Glomerular endothelial cell (primary cell): ENCODE measurements at regions not wholly inside any gene's neighbourhood (a gene's known extent, or its start where the extent isn't known, plus 50 kb on each side); places are given as distances from the start of the nearest gene placed in this dataset.
"Not testable (repeated sequence)": the region's sequence is repeated elsewhere in the genome, so short reads cannot be mapped to it uniquely, and the experiment has no call there.

Experiments
- DNase-seq: peaks from one replicate; pipeline ENCODE4 v3.0.0-alpha.2; 2011; ENCODE audit warnings: low read depth, low spot score; ENCODE audit errors: extremely low read depth

DNA sequence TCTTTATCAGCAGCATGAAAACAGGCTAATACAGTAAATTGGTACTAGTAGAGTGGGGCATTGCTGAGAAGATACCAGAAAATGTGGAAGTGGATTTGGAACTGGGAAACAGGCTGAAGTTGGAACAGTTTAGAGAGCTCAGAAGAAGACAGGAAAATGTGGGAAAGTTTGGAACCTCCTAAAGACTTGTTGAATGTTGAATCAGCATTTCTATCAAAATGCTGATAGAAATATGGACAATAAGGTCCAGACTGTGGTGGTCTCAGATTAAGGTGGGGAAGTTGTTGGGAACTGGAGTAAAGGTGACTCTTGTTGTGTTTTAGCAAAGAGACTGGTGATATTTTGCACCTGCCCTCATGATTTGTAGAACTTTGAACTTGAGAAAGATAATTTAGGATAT is 231.2 kb upstream of the KCND2 start:
- no peak for DNase-seq

- DNase-seq = no peak
These were observed 229.7 kb upstream of the KCND2 start for GRCh38 chr7:120043250-120043649.

- DNase-seq = no peak
These were observed 220.0 kb upstream of the KCND2 start for GRCh38 chr7:120052884-120053382.

GRCh38 chr7:120053390-120053961 is 219.5 kb upstream of the KCND2 start:
- no peak for DNase-seq

DNA sequence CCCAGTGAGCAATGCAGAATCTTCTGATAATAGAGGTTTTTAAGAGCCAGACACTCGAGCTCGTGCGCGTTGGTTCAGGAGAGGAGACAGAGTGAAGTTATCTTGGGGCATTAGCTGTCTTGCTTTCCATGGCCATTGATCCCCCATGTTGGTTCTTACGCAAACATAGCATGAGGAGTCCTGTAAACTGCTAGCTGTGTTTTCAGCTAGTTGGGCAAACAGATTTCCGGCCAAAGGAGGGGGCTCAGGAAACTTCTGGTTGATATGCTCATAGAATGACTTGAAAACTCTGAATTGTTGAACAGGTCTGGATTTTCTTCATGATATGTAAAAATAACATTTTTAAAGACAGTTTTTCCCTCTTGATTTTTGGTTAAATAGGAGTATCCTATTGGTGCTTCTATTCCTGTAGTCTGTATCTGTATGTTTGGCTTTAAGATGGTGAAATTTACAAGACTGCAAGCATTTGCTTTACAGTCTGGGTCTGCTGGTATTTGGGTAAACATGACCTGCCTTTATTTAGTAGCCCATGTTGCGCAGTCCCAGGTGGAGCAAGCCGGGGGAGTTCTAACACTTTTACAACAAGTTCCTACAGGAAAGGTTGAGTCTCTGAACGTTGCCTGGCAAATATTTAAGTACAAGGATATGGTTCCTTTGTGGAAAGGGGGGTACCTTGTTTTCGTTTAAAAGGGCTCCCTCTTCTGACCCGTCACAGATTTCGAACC is 218.4 kb upstream of the KCND2 start:
- no peak for DNase-seq

DNA sequence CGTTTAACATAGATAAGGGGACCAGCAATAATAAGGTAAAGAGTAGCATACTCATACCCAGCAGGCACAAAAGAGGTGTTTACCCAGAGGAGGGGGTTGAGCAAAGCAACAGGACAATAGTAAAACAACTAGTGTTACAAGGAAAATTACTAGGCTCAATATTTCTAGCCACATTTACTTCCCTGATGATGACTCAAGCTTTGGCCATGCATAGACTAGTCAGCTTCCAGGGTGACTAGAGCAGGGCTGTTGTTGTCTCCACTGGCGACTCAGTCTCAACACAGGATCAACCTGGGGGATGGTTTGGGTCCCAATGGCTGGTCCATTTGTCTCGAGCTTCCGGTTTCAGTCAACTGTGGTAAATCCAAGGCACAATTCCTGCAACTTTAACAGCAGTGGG is 217.7 kb upstream of the KCND2 start:
- no peak for DNase-seq

GRCh38 chr7:120056227-120056626 is 216.7 kb upstream of the KCND2 start:
- no peak for DNase-seq

DNA sequence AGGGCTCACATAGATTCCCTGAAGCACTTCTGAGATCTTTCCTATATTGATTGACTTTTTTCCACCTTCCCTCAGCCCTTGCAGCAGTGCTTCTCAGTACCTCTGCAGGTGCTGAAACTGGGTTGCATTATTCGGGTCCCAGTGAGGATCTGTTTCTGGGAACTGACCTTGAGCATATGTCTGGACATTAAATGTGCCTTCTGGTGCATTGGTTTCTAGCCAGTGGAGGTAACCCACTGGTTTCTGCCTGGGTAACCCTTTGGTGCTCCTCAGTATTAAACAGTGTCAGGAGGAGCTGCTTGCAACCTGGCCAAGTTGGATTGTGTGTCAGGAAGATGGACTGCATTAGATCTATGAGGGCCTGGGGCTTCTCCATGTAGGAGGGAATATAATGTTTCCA is 213.3 kb upstream of the KCND2 start:
- no peak for DNase-seq

DNA sequence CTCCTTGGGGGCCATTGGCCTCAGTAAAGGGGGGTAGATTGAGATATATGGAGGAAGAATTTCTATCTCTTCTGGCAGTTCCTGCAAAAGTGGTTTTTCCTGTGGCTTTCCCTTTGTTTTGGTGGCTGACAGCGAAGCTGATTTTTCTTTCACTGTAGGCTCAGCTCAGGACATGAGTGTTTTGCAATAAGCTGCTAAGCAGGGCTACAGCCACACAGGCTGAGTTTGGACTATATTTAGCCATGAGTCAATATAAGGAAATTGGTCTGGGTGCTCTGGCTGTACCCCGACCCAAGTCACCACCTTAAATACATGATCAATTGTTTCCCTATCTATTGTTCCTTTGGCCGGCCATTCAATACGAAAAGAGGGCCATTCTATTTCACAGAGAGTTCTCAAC is 212.7 kb upstream of the KCND2 start:
- DNase-seq = no peak

- DNase-seq = no peak
These were observed 212.1 kb upstream of the KCND2 start for GRCh38 chr7:120060875-120061274.

DNA sequence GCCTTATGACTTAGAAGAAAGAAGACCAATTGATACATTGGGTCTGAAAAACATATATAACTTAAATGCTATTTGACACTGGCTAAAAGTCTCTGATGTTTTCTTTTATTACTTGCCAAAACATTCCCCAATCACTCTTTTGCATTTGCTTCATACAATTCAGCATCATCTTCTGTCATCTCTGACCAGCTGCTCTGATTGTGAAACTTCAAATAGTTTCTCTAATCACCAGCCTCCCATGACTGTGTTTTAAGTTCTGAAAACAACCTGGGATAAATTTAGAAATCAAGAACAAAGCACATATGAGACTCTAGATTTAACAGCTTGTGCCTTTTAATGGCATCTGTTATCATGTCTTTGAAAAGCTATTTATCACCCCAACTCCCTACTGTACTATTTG is 208.4 kb upstream of the KCND2 start:
- DNase-seq = no peak

GRCh38 chr7:120066898-120067297 is 206.1 kb upstream of the KCND2 start:
- not testable (repeated sequence) for DNase-seq

DNA sequence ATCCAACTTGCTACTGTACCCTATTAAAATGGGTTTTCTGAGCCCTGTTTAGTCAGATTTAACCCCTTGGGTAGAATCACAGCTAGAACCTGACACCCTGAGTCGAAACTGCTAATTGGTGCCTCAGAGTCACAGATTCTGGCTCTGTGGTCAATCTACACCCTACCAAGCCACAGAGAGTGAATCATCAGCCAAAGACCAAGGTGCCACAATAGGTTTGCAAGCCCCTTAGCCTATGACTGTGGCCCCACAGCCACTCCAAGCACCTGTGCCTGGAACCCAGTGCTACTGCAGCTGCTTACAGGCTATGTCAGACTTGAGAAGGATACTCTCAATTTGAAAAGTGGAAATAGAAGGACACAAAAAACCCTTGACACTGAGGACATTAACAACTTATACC is 202.8 kb upstream of the KCND2 start:
- no peak for DNase-seq

- no peak for DNase-seq
These were observed 195.2 kb upstream of the KCND2 start for GRCh38 chr7:120077777-120078176.

GRCh38 chr7:120079022-120079421 is 194.0 kb upstream of the KCND2 start:
- no peak for DNase-seq

DNA sequence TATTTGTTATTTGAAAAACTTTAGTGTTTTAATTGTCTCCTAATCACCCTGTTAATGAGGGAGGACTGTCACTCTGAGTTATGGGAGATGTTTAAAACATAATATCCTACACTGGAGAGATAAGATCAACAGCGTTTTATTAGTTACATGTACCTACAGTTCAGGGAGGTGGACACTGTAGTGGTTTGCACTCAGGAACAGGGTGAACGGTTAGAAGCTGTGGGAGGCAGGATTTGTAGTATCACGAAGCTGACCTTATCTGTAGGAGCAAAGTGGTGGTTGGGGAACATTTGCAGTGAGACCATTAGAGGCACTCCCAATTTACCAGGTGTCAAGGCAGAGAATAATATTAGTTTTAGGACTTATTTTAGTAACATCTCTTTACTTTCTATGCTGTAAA is 193.3 kb upstream of the KCND2 start:
- DNase-seq = no peak

DNA sequence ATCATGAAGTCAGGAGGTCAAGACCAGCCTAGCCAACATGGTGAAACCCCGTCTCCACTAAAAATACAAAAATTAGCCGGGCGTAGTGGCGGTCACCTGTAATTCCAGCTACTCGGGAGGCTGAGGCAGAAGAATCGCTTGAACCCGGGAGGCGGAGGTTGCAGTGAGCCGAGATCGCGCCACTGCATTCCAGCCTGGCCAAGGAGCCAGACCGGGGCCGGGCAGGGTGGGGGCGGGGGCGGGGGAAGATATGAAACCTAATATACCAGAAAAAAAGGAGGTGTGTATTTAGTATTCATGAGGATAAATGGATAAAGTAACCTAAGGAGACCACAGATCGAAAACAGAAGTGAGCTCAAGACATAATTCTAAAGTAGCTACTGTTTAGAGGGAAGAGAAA is 186.5 kb upstream of the KCND2 start:
- not testable (repeated sequence) for DNase-seq

GRCh38 chr7:120089968-120090367 is 183.0 kb upstream of the KCND2 start:
- DNase-seq = no peak

- DNase-seq = no peak
These were observed 181.2 kb upstream of the KCND2 start for GRCh38 chr7:120091807-120092206.

- no peak for DNase-seq
These were observed 176.0 kb upstream of the KCND2 start for GRCh38 chr7:120097020-120097419.

GRCh38 chr7:120097774-120098173 is 175.2 kb upstream of the KCND2 start:
- DNase-seq = no peak

- DNase-seq = no peak
These were observed 164.6 kb upstream of the KCND2 start for GRCh38 chr7:120108376-120108775.

DNA sequence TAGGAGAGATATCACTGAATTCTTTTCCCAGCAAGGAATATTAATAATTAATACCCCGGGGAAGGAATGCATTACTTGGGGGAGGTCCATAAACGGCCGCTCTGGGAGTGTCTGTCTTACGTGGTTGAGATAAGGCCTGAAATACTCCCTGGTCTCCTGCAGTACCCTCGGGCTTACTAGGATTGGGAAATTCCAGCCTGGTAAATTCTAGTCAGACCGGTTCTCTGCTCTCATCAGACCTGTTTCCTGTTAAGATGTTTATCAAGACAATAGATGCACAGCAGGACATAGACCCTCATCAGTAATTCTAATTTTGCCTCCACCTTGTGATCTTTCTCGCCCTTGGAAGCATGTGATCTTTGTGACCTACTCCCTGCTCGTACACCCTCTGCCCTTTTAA is 162.8 kb upstream of the KCND2 start:
- DNase-seq = no peak
